ENCODE measurements at regions not wholly inside any gene's neighbourhood (a gene's known extent, or its start where the extent isn't known, plus 50 kb on each side); places are given as distances from the start of the nearest gene placed in this dataset.

GRCh38 chrX:43218198-43218597, 437.9 kb upstream of the MAOA start:
- no peaks in the 10 kb centered on the region for H3K4me1 Mint-ChIP-seq
- Histone ChIP-seq H2AFZ (ENCODE audit: insufficient read depth, low read depth, low read length, poor library complexity, severe bottlenecking) (no peak overlapping the region), H3K27ac (ENCODE audit: low read depth in 1 of 2, low read length in 2 of 2) (no peak overlapping the region), H3K27me3 (ENCODE audit: control insufficient read depth in 2 of 2, insufficient read depth in 2 of 2, low read length in 2 of 2) (no peaks in the 10 kb centered on the region), H3K4me3 (replicated peaks in 1 of 3; ENCODE audit: low read depth in 2 of 3, low read length in 3 of 3) (no peak overlapping the region), H3K9ac (ENCODE audit: insufficient read depth, low read length, poor library complexity, severe bottlenecking) (no peak overlapping the region), H3K79me2 (ENCODE audit: insufficient read depth, low read length) (no peaks in the 10 kb centered on the region), H3K4me2 (replicated peaks; ENCODE audit: extremely low read depth, low read length, poor library complexity, severe bottlenecking) (no peak overlapping the region), H4K20me1 (ENCODE audit: insufficient read depth, low read length) (no peaks in the 10 kb centered on the region), H3K9me3 (replicated peaks in 1 of 2; ENCODE audit: control insufficient read depth in 1 of 2, insufficient read depth in 1 of 2, low read length in 2 of 2) (peaks cover 0 to 14% of the 10 kb centered on the region in 2 donors), H3K36me3 (replicated peaks in 1 of 2; ENCODE audit: control insufficient read depth in 1 of 2, insufficient read depth in 2 of 2, low read length in 2 of 2) (no peaks in the 10 kb centered on the region), H3K4me1 (ENCODE audit: control insufficient read depth in 1 of 2, insufficient read depth in 2 of 2, low read length in 2 of 2) (no peaks in the 10 kb centered on the region)
- no peak for DNase-seq
- H3K27ac Mint-ChIP-seq, result no peak overlapping the region
- intact Hi-C loops (cut with micrococcal nuclease), result no loop called here
- H3K36me3 Mint-ChIP-seq, result no peaks in the 10 kb centered on the region
- no peak overlapping the region for H3K4me3 Mint-ChIP-seq
- TF ChIP-seq CTCF (IDR thresholded peaks at IDR 0.05), result no peak
- H3K27me3 Mint-ChIP-seq (ENCODE audit: low read depth in 3 of 3), result no peaks in the 10 kb centered on the region
- no CpG with 5 or more reads among the region's 2 CpGs for WGBS (ENCODE audit: insufficient coverage)
- peaks cover 2 to 9% (median 2%) of the 10 kb centered on the region in 7 donors for H3K9me3 Mint-ChIP-seq

GRCh38 chrX:43224496-43224895, 431.6 kb upstream of the MAOA start:
- Histone ChIP-seq H3K27me3 (ENCODE audit: control insufficient read depth in 2 of 2, insufficient read depth in 2 of 2, low read length in 2 of 2) (no peaks in the 10 kb centered on the region), H3K9me3 (replicated peaks in 1 of 2; ENCODE audit: control insufficient read depth in 1 of 2, insufficient read depth in 1 of 2, low read length in 2 of 2) (no peaks in the 10 kb centered on the region), H3K4me2 (replicated peaks; ENCODE audit: extremely low read depth, low read length, poor library complexity, severe bottlenecking) (no peak overlapping the region), H2AFZ (ENCODE audit: insufficient read depth, low read depth, low read length, poor library complexity, severe bottlenecking) (no peak overlapping the region), H3K9ac (ENCODE audit: insufficient read depth, low read length, poor library complexity, severe bottlenecking) (no peak overlapping the region), H3K36me3 (replicated peaks in 1 of 2; ENCODE audit: control insufficient read depth in 1 of 2, insufficient read depth in 2 of 2, low read length in 2 of 2) (no peaks in the 10 kb centered on the region), H3K27ac (ENCODE audit: low read depth in 1 of 2, low read length in 2 of 2) (no peak overlapping the region), H3K4me1 (ENCODE audit: control insufficient read depth in 1 of 2, insufficient read depth in 2 of 2, low read length in 2 of 2) (no peaks in the 10 kb centered on the region), H3K79me2 (ENCODE audit: insufficient read depth, low read length) (no peaks in the 10 kb centered on the region), H4K20me1 (ENCODE audit: insufficient read depth, low read length) (no peaks in the 10 kb centered on the region), H3K4me3 (replicated peaks in 1 of 3; ENCODE audit: low read depth in 2 of 3, low read length in 3 of 3) (no peak overlapping the region)
- Mint-ChIP-seq H3K4me3 (no peak overlapping the region), H3K36me3 (no peaks in the 10 kb centered on the region), H3K27ac (no peak overlapping the region), H3K9me3 (peaks cover 0 to 4% (median 0%) of the 10 kb centered on the region in 7 donors), H3K4me1 (no peaks in the 10 kb centered on the region), H3K27me3 (ENCODE audit: low read depth in 3 of 3) (no peaks in the 10 kb centered on the region)
- TF ChIP-seq CTCF (IDR thresholded peaks at IDR 0.05), result no peak
- intact Hi-C loops (cut with micrococcal nuclease), result no loop called here
- DNase-seq, result no peak
